Natural killer cell (primary cell): ENCODE measurements at regions not wholly inside any gene's neighbourhood (a gene's known extent, or its start where the extent isn't known, plus 50 kb on each side); places are given as distances from the start of the nearest gene placed in this dataset.

Experiments used
- ATAC-seq, 3 donors: fragments of 150-1000 bp in 2 of 3; fragments of 200-7000 bp in 1 of 3; cut with Tn5 transposase; 1 replicate in 1 of 3; 2 replicates in 2 of 3; pipeline ENCODE4 v1.10.0; 2021; ENCODE audit warnings: mild to moderate bottlenecking in 2 of 3, moderate library complexity in 2 of 3
- DNase-seq, 2 donors: peaks; one replicate each; pipeline versions ENCODE4 v3.0.0 to v3.0.0-alpha.2; 2013 to 2021; ENCODE audit warnings: mixed read lengths in 1 of 2
- H3K27ac ChIP-seq: one replicate; pipeline ENCODE4 v1.5.1; 2013; ENCODE audit warnings: mild to moderate bottlenecking, low read length
- H3K27me3 ChIP-seq: one replicate; pipeline ENCODE4 v1.6.1; 2013; ENCODE audit warnings: low read length; ENCODE audit not compliant: control insufficient read depth, insufficient read depth
- H3K36me3 ChIP-seq: one replicate; pipeline ENCODE4 v1.6.1; 2013; ENCODE audit warnings: low read length; ENCODE audit not compliant: control insufficient read depth, insufficient read depth
- H3K4me1 ChIP-seq: one replicate; pipeline ENCODE4 v1.6.1; 2013; ENCODE audit warnings: low read length; ENCODE audit not compliant: control insufficient read depth, insufficient read depth
- H3K4me3 ChIP-seq: one replicate; pipeline ENCODE4 v1.5.1; 2013; ENCODE audit warnings: low read length
- H3K9me3 ChIP-seq: one replicate; pipeline ENCODE4 v1.6.1; 2013; ENCODE audit warnings: low read length; ENCODE audit not compliant: control insufficient read depth, insufficient read depth
- H3K27ac Mint-ChIP-seq, 2 donors: one replicate each; pipeline ENCODE4 v1.8.0; 2022; ENCODE audit warnings: mild to moderate bottlenecking in 2 of 2, mixed read lengths in 2 of 2, moderate library complexity in 1 of 2
- H3K27me3 Mint-ChIP-seq, 2 donors: one replicate each; pipeline ENCODE4 v1.8.0; 2022; ENCODE audit warnings: low read depth in 2 of 2, mixed read lengths in 2 of 2
- H3K36me3 Mint-ChIP-seq: one replicate; pipeline ENCODE4 v1.8.0; 2022; ENCODE audit warnings: mixed read lengths
- H3K4me1 Mint-ChIP-seq, 2 donors: one replicate each; pipeline ENCODE4 v1.8.0; 2022; ENCODE audit warnings: mixed read lengths in 2 of 2
- H3K4me3 Mint-ChIP-seq: one replicate; pipeline ENCODE4 v1.8.0; 2022; ENCODE audit warnings: mild to moderate bottlenecking, moderate library complexity, mixed read lengths
- H3K9me3 Mint-ChIP-seq, 2 donors: one replicate each; pipeline ENCODE4 v1.8.0; 2022; ENCODE audit warnings: mixed read lengths in 2 of 2
- WGBS: methylation state at CpG from one replicate; pipeline ENCODE4 v1.1.7; 2013; ENCODE audit warnings: missing lambda C conversion rate; ENCODE audit not compliant: insufficient coverage; 5-methylcytosine and 5-hydroxymethylcytosine counted together
- intact Hi-C: fragments of 100-400 bp; cut with micrococcal nuclease; formaldehyde crosslinking; loops from one replicate; pipeline ENCODE4 v1.14.2; 2022
- TF ChIP-seq, protein P1 (sequence below): fragments of 200-600 bp; IDR thresholded peaks from one replicate; pipeline ENCODE4 v1.8.0; 2022; ENCODE audit warnings: antibody characterized with exemption

DNA sequence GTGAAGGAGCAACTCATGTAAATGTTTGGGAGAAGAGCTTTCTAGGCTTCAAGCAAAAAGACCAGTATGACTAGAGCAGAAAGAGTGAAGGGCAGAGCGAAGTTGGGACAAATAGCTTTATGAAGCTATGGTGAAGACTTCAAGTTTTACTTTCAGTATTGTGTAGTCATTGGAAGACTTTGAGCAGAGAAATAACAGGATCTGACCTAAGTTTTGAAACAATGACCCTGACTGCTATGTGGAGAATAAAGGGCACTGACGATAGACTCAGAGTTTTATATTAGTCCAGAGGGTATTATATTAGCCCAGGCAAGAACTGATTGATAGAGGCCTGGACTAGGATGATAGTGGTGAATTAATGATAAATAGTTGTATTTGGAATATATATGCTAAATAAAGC, 187.3 kb downstream of the KTN1 start:
- peaks cover 0 to 2% of the 10 kb centered on the region in 2 donors for H3K9me3 Mint-ChIP-seq
- no peaks in the 10 kb centered on the region for H3K36me3 ChIP-seq
- TF ChIP-seq, protein P1, sequence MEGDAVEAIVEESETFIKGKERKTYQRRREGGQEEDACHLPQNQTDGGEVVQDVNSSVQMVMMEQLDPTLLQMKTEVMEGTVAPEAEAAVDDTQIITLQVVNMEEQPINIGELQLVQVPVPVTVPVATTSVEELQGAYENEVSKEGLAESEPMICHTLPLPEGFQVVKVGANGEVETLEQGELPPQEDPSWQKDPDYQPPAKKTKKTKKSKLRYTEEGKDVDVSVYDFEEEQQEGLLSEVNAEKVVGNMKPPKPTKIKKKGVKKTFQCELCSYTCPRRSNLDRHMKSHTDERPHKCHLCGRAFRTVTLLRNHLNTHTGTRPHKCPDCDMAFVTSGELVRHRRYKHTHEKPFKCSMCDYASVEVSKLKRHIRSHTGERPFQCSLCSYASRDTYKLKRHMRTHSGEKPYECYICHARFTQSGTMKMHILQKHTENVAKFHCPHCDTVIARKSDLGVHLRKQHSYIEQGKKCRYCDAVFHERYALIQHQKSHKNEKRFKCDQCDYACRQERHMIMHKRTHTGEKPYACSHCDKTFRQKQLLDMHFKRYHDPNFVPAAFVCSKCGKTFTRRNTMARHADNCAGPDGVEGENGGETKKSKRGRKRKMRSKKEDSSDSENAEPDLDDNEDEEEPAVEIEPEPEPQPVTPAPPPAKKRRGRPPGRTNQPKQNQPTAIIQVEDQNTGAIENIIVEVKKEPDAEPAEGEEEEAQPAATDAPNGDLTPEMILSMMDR: no peak
- H3K27me3 ChIP-seq: no peaks in the 10 kb centered on the region
- no peaks in the 10 kb centered on the region for H3K4me1 ChIP-seq
- H3K9me3 ChIP-seq: no peaks in the 10 kb centered on the region
- H3K27me3 Mint-ChIP-seq: peaks cover 10 to 17% of the 10 kb centered on the region in 2 donors
- H3K4me3 Mint-ChIP-seq: no peak overlapping the region
- intact Hi-C loops: no loop called here
- H3K4me1 Mint-ChIP-seq: peaks cover 0 to 5% of the 10 kb centered on the region in 2 donors
- H3K27ac ChIP-seq: no peak overlapping the region
- no peak overlapping the region for H3K27ac Mint-ChIP-seq
- no peak for DNase-seq
- no peak overlapping the region for H3K4me3 ChIP-seq
- H3K36me3 Mint-ChIP-seq: peaks cover 14% of the 10 kb centered on the region
- 98% methylated on average over 2 of the region's 2 CpGs for WGBS
- no peak for ATAC-seq

DNA sequence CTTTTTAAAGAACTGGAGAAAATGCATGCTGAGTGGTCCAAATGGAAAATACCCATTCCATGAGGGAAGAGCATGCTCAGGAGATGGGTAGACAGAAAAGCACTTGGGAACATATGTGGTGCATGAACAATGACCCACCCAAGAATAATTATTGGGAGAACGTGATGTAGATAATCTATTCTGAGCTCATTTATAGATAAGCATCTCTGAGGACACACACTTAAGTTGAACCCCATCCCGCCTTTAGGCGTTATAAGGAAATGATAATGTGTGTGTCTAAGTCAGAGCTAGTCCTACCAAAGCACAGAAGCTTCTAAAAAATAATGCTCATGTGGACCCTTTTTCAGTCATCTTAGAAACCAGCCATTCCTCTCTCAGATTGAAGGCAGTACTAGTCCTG, 189.9 kb downstream of the KTN1 start:
- Histone ChIP-seq H3K4me3 (no peak overlapping the region), H3K27ac (no peak overlapping the region), H3K4me1 (no peaks in the 10 kb centered on the region), H3K9me3 (no peaks in the 10 kb centered on the region), H3K27me3 (no peaks in the 10 kb centered on the region), H3K36me3 (no peaks in the 10 kb centered on the region)
- no peak for DNase-seq
- WGBS: 93% methylated on average over 3 of the region's 3 CpGs
- no peak for ATAC-seq
- no peak overlapping the region for H3K27ac Mint-ChIP-seq
- peaks cover 6% of the 10 kb centered on the region for H3K36me3 Mint-ChIP-seq
- H3K27me3 Mint-ChIP-seq: peaks cover 8 to 10% of the 10 kb centered on the region in 2 donors
- no peak overlapping the region for H3K4me3 Mint-ChIP-seq
- H3K4me1 Mint-ChIP-seq: peaks cover 0 to 5% of the 10 kb centered on the region in 2 donors
- H3K9me3 Mint-ChIP-seq: peaks cover 0 to 2% of the 10 kb centered on the region in 2 donors
- intact Hi-C loops: no loop called here
- TF ChIP-seq, protein P1: no peak

DNA sequence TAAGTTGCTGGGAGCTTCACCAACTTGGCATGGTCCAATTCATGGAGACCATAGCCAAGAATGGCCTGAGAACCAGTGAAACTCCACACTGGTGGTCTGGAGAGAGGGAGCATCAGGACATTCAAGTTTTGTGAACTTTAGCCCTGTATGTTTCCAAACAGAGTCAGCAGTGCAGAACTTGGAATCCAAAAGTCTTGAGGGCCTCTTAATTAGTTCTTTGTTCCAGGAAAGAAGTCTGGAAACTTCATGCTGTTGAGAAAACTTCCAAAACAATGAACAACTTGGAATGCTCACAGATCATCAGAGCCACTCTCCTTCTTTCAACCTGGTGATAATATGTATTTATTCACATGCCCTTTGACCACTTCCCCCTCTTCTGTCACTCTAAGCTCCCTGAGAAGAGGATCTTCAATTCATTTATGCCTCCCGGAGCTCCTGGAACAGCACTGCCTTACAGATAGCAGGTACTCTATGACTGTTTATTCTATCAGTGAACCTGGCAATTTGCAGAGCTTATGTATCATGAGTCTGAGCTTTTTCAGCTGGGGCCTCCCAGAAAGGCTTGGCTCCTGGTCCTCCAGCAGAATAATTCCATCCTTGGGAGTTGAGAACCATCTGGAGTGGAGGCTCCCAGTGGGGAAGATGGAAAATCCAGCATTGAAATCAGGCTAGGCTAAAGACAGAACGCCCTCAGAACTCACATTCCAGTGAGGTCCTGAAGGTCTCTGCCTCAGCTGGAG, 191.4 kb downstream of the KTN1 start:
- no peaks in the 10 kb centered on the region for H3K9me3 ChIP-seq
- TF ChIP-seq, protein P1: no peak
- intact Hi-C loops: no loop called here

DNA sequence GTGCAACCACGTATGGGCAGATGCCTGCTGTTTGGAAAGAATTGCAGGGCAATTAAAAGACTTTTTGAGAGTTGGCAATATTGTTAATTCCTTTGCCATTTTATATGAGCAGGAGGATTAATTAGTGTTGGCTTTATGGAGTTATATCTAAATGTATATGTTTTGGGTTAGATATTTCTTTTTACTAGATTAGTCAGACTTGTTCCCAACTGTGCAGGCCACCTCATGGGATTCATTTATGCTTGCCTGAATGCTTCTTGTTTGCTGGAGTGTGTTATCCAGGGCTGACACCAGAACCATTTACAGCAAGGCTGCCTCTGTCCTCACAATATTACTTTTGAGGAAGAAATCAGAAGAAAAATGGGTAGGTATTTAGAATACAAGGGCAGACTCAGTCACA, 192.5 kb downstream of the KTN1 start:
- Mint-ChIP-seq H3K27me3 (peaks cover 6 to 7% of the 10 kb centered on the region in 2 donors), H3K9me3 (peaks cover 0 to 2% of the 10 kb centered on the region in 2 donors), H3K4me3 (no peak overlapping the region), H3K36me3 (peaks cover 6% of the 10 kb centered on the region), H3K27ac (no peak overlapping the region), H3K4me1 (peaks cover 0 to 5% of the 10 kb centered on the region in 2 donors)
- no peaks in the 10 kb centered on the region for H3K4me1 ChIP-seq
- ATAC-seq: no peak
- no peak for DNase-seq
- no peak overlapping the region for H3K27ac ChIP-seq
- no peak overlapping the region for H3K4me3 ChIP-seq
- H3K9me3 ChIP-seq: no peaks in the 10 kb centered on the region
- 70% methylated on average over 1 of the region's 1 CpG for WGBS
- H3K27me3 ChIP-seq: no peaks in the 10 kb centered on the region
- no peaks in the 10 kb centered on the region for H3K36me3 ChIP-seq
- TF ChIP-seq, protein P1: no peak
- intact Hi-C loops: no loop called here

More for the DNA sequence above, 191.4 kb downstream of the KTN1 start:
- Histone ChIP-seq H3K36me3 (no peaks in the 10 kb centered on the region), H3K4me3 (no peak overlapping the region), H3K4me1 (no peaks in the 10 kb centered on the region), H3K27me3 (no peaks in the 10 kb centered on the region), H3K27ac (no peak overlapping the region)
- Mint-ChIP-seq H3K4me3 (no peak overlapping the region), H3K4me1 (peaks cover 0 to 5% of the 10 kb centered on the region in 2 donors), H3K36me3 (peaks cover 6% of the 10 kb centered on the region), H3K9me3 (peaks cover 0 to 2% of the 10 kb centered on the region in 2 donors), H3K27me3 (peaks cover 6 to 7% of the 10 kb centered on the region in 2 donors), H3K27ac (no peak overlapping the region)
- whole genome bisulfite sequencing: 79% methylated on average over 2 of the region's 2 CpGs
- ATAC-seq (no peak), DNase-seq (no peak)
